OCI-LY3 (cell line): ENCODE measurements at regions not wholly inside any gene's neighbourhood (a gene's known extent, or its start where the extent isn't known, plus 50 kb on each side); places are given as distances from the start of the nearest gene placed in this dataset.

Experiments used
- H2AFZ ChIP-seq: fragments of 200-600, 300-600 bp; shearing (Covaris generic); 2 replicates; pipeline ENCODE4 v1.6.0; 2014; ENCODE audit warnings: antibody characterized with exemption, low read depth, low read length
- H3K27ac ChIP-seq: fragments of 200-600, 300-600 bp; sonication (generic); 2 replicates; pipeline ENCODE4 v1.5.1; 2014; ENCODE audit warnings: mild to moderate bottlenecking, low read length, moderate library complexity, mixed read lengths
- H3K27me3 ChIP-seq: fragments of 200-600, 300-600 bp; sonication (generic); 2 replicates; pipeline ENCODE4 v1.6.1; 2014; ENCODE audit warnings: low read depth, low read length, mixed read lengths
- H3K36me3 ChIP-seq: fragments of 200-600, 300-600 bp; sonication (generic); replicated peaks from 2 replicates; pipeline ENCODE3; 2014; ENCODE audit warnings: low read depth, low read length, mixed read lengths
- H3K4me1 ChIP-seq: fragments of 300-600, 200-600 bp; sonication (generic); 2 replicates; pipeline ENCODE4 v1.6.1; 2014; ENCODE audit warnings: low read length, mixed read lengths
- H3K4me2 ChIP-seq: fragments of 200-600, 300-600 bp; sonication (generic); 2 replicates; pipeline ENCODE4 v1.6.1; 2014; ENCODE audit warnings: low read length, mixed read lengths
- H3K4me3 ChIP-seq: fragments of 300-600, 200-600 bp; sonication (generic); 2 replicates; pipeline ENCODE4 v1.5.1; 2014; ENCODE audit warnings: antibody characterized with exemption, mild to moderate bottlenecking, low read length, moderate library complexity
- H3K79me2 ChIP-seq: fragments of 300-600, 200-600 bp; shearing (Covaris generic); 2 replicates; pipeline ENCODE4 v1.6.1; 2014; ENCODE audit warnings: mild to moderate bottlenecking, low read length, mixed read lengths
- H3K9ac ChIP-seq: fragments of 300-600, 200-600 bp; shearing (Covaris generic); 2 replicates; pipeline ENCODE4 v1.6.0; 2014; ENCODE audit warnings: mild to moderate bottlenecking, low read length, moderate library complexity
- H3K9me3 ChIP-seq: fragments of 200-600, 300-600 bp; shearing (Covaris generic); 2 replicates; pipeline ENCODE4 v1.6.1; 2014; ENCODE audit warnings: low read length, mixed read lengths; ENCODE audit not compliant: insufficient read depth
- H4K20me1 ChIP-seq: fragments of 200-600, 300-600 bp; sonication (generic); 2 replicates; pipeline ENCODE4 v1.6.1; 2016; ENCODE audit warnings: low read length, mixed read lengths; ENCODE audit not compliant: insufficient read depth
- CTCF ChIP-seq: fragments of 200-600, 300-600 bp; sonication (generic); IDR thresholded peaks from 2 replicates; pipeline ENCODE4 v1.5.1; 2014; ENCODE audit warnings: antibody characterized with exemption, low read length, low read depth
- EZH2phosphoT487 ChIP-seq: fragments of 200-600 bp; shearing (Covaris generic); IDR thresholded peaks from 2 replicates; pipeline ENCODE4 v1.6.1; 2018; ENCODE audit warnings: antibody characterized with exemption, mixed run types, low read depth

GRCh38 chr17:27216836-27217235 is 77.1 kb upstream of the WSB1 start:
- Histone ChIP-seq H3K9me3 (peaks cover 11% of the 10 kb centered on the region; the same call in 1 of the 2 replicates), H4K20me1 (no peaks in the 10 kb centered on the region), H3K27ac (peak overlapping the region; percentile 85), H2AFZ (no peak overlapping the region), H3K9ac (peak overlapping the region; percentile 35; the same call in 1 of the 2 replicates), H3K4me1 (peaks cover 38% of the 10 kb centered on the region), H3K79me2 (no peaks in the 10 kb centered on the region), H3K27me3 (no peaks in the 10 kb centered on the region), H3K4me3 (peak overlapping the region; percentile 38), H3K36me3 (peaks cover 7% of the 10 kb centered on the region), H3K4me2 (peak overlapping the region; percentile 67)
- TF ChIP-seq EZH2phosphoT487, result no peak
- no peak for TF ChIP-seq CTCF

- Histone ChIP-seq H3K27ac (peak overlapping the region; percentile 85), H3K27me3 (no peaks in the 10 kb centered on the region), H3K36me3 (peaks cover 7% of the 10 kb centered on the region), H3K4me3 (peak overlapping the region; percentile 38), H3K9me3 (peaks cover 11% of the 10 kb centered on the region; the same call in 1 of the 2 replicates), H3K9ac (peak overlapping the region; percentile 35; the same call in 1 of the 2 replicates), H3K4me2 (peak overlapping the region; percentile 67), H2AFZ (no peak overlapping the region), H4K20me1 (no peaks in the 10 kb centered on the region), H3K4me1 (peaks cover 38% of the 10 kb centered on the region), H3K79me2 (no peaks in the 10 kb centered on the region)
- TF ChIP-seq EZH2phosphoT487, result no peak
- TF ChIP-seq CTCF, result no peak
These were observed 76.3 kb upstream of the WSB1 start for GRCh38 chr17:27217631-27218030.

- peak overlapping the region; percentile 21; the same call in 1 of the 2 replicates for H3K9ac ChIP-seq
- H3K4me2 ChIP-seq, result peak overlapping the region; percentile 67
- peak overlapping the region; percentile 16 for H3K4me3 ChIP-seq
These were observed 75.9 kb upstream of the WSB1 start for GRCh38 chr17:27218041-27218440.

More at GRCh38 chr17:27218041-27218440, 75.9 kb upstream of the WSB1 start:
- H3K9me3 ChIP-seq, result peaks cover 11% of the 10 kb centered on the region; the same call in 1 of the 2 replicates
- H3K27ac ChIP-seq, result peak overlapping the region; percentile 85
- H4K20me1 ChIP-seq, result no peaks in the 10 kb centered on the region
- no peaks in the 10 kb centered on the region for H3K79me2 ChIP-seq
- peaks cover 7% of the 10 kb centered on the region for H3K36me3 ChIP-seq
- no peak for TF ChIP-seq EZH2phosphoT487
- TF ChIP-seq CTCF, result no peak
- H3K4me1 ChIP-seq, result peaks cover 38% of the 10 kb centered on the region
- H2AFZ ChIP-seq, result 0 out of 2 replicates have a peak overlapping the region, but pooled peaks have one; percentile 24
- no peaks in the 10 kb centered on the region for H3K27me3 ChIP-seq
